ENCODE measurements at regions not wholly inside any gene's neighbourhood (a gene's known extent, or its start where the extent isn't known, plus 50 kb on each side); places are given as distances from the start of the nearest gene placed in this dataset.

GRCh38 chr3:13223574-13224237, 150.5 kb upstream of the IQSEC1 start:
- DNase-seq = no peak

- no peak for DNase-seq
Observed at GRCh38 chr3:13222891-13223573, 149.8 kb upstream of the IQSEC1 start.

DNA sequence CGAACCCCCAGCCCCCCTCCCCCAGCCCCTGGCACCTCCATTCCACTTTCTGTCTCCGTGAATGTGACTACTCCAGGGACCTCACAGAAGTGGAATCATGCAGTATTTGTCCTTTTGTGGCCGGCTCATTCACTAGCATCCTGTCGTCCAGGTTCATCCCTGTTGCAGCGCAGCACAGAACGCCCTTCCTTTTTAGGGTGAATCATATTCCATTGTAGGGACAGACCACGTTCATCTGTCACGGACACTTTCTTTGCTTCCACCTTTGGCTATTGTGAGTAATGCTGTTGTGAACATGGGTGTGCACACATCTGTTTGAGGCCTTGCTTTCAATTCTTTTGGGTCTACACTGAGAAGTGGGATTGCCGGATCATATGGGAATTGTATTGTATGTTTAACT, 148.9 kb upstream of the IQSEC1 start:
- DNase-seq = no peak

DNA sequence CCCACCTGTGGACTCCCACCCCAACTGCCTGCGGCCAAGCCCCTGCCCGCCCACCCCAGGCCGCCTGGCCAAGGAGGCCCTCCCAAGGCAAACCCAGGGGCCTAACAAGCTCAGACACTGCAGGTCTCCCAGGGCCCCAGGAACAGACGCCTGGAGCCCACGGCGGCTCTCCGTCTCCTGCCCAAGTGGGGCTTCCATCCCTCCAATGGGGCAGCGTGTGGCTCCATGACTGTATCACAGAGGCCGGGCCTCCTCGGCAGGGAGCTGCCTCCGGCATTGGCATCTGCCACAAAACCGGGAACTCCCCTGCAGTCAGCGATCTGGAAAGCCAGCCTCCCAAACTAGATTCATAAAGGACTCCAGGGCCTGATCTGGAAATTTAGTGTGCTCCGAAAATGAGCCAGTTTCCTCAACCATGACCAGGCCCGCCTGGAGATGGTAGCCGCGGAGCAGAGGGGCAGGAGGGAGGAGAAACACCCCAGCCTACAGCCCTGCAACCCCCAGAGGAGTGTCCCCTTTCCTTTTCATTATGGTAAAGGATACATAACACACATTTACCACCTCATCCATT, 148.3 kb upstream of the IQSEC1 start:
- no peak for DNase-seq

- no peak for DNase-seq
Observed at GRCh38 chr3:13220991-13221390, 147.8 kb upstream of the IQSEC1 start.

DNA sequence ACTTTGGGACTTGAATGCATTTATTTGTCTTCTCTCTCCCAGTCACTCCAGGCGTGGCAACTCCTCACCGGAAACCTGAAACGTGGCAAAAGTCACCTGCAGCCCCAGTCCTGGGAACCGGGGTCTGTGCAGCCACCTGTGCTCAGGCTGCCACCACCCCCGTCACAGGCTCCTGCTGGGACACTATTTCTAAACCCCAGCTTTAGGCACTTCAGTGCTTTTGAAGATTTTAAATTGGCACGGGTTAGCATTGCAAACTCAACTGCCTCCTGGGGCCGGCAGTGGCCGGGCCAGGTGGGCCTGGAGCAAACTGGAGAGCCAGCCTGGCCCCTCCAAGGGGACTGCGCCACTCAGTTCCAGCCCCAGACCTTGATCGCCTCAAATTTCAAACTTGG, 146.7 kb upstream of the IQSEC1 start:
- DNase-seq = no peak

DNA sequence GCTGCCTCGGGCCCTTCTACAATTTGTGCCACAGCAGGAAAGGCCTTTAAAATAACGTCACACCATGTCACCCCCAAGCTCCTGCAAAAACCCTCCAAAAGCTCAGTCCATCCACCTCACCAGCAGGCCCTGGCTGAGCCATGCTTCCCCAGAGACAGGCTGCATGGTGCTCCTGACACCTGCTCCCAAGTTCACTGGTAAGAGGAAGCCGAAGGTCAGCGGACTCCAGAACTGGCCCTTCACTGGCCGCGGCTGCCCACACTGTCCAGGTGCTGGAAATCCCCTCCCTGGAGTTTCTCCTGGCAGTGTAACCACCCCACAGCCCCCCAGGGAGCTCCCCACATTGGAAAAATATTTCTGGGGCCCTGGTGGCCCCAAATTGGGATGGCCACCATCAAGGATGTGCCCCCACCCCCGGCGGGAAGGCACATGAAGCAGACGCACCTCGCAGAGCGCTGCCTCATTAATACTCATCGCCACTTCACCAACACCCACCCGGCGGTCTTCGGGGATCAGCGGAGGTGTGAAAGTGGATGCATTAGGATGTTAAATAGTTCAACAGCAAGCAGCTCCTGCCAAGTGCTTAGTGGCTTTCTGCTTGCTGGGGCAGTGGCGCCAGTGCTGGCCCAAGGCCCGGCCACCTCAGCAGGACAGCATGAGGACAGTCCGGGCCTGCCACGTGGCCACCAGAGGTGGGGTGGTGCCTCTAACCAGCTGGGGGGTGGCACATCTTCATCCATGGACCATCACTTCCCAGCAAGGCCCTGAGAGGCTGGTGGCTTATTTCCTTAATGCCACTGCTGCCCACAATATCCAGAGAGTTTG, 146.1 kb upstream of the IQSEC1 start:
- DNase-seq = no peak

DNA sequence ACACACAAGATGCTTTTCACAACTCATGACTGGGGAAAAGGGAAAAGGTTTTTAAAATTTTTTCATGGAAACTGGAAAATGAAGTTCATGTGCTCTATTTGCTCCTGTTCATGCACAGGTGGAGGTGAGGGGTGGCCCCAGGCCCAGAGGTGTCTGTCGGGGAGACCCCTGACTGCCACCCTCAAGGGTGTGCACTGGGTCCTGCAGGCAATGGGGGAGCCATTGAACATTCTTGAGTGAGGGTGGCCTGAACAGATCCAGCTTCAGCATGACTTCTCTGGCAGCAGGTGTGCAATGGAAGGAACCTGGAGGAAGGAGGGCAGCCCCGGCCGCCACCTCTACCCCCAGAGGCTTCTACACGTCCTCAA, 145.3 kb upstream of the IQSEC1 start:
- no peak for DNase-seq

- DNase-seq = no peak
Observed at GRCh38 chr3:13217736-13218540, 144.7 kb upstream of the IQSEC1 start.

DNA sequence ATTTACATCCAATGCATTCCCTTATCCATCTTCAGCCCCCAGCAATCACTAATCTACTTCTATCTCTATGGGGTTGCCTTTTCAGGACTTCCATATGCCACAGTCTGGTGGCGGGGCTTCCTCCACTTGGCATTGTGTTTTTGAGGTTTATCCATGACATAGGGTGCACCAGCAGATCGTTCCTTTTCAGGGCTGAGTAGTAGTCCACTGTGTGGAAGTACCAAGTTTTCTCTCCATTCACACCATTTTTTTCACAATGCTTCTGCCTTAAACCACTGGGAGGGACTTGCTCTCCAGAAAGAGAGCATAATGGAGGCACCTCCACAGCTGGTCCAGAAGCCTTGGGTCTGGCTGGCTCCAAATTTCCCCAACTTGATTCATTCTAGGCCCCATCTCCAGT, 144.0 kb upstream of the IQSEC1 start:
- no peak for DNase-seq

DNA sequence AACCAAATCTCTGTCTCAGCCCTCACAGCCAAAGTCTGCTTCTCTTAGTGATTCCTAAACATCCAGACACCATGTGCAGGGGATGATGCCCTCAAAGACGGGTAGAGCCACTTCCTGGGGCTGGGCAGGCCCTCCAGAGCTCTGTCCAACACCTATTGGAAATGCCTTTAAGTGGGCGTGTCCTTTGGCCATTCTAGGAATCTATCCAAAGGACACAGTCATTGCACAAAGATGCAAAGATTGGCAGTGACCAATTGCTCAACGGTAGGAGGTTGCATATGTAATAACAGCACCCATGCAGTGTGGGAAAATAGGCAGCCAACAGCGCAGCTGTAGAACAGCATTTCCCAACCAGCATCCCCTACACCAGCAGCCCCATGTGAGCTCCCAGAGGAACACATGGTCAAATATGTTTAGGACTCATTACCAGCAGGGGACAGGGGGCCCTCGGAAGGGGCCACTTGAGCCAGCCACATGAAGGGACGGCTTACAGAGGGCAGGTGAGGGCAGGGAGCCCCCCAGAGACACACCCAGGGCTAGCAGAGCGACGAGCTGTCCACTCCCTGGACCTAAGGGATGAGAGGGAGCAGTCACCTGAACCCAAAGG, 142.8 kb upstream of the IQSEC1 start:
- DNase-seq = no peak

DNA sequence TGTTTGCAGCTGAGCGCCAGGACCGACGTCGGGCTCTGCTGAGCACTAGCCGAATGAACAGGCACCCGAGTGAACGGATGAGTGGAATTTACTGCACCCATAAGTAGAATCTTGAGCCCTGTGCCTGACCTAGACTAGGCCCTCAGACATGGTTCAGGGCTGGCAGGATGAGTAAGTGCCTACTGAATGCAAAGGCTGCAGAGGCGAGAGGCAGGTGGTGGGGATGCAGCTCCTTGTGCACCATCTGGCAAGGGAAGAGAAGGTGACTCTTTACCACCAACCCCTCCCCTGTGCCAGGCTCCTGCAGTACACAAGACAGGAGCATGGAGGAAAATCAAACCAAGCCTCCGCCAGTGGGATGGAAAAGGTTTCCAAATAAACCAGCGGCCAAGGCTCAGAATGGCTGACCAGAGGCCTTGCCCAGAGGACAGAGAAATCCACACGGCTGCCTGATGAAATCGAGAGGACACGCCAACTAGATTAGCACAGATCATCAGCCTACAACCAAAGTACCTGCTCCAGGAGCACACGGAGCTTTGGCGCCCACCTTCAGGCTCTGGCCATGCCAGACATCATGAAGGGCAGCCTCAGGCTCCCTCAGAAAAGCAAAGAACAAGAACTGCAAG, 141.7 kb upstream of the IQSEC1 start:
- no peak for DNase-seq

DNA sequence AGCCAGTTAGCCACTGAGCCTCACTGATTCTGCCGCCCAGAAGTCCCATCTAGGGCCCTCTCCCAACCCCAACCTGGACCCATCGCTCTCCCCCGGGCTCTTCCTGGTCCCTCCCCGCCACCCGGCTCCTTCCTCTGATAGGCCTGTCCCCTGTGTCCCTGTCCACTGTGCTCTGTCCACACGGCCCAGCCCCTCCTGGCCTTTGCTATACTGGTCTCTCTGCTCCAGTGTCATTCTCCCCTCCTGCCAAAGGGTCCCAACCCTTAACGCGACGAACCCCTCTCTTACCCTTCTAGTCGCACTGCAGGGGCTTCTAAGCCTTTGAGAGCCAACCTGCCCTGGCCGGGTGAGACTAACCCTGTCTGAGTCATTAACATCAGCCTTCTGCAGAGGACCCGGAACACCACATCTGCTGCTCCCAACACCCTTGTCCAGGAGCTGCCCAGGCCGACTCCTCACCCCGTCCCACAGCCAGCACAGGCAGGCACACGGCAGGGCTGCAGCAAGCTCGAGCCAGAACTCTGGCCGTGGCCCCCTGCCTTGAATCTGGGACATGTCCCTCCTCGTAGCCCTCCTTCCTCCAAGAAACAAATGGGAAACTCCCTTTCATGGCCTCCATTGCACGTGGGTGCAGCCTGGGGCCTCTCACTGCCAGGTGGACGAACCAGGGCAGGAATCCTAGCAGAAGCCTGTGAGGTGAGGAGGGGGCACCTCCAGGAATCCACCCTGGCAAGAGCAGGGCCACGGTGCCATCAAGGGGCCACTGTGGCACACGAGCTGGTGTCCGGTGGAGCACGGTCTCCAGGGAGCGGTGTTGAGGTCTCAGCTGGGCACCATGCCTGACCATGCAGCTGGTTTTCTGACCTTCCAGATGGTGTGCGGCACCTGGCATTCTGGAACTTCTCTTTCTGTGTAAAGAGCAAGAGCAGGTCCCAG, 140.9 kb upstream of the IQSEC1 start:
- no peak for DNase-seq

DNA sequence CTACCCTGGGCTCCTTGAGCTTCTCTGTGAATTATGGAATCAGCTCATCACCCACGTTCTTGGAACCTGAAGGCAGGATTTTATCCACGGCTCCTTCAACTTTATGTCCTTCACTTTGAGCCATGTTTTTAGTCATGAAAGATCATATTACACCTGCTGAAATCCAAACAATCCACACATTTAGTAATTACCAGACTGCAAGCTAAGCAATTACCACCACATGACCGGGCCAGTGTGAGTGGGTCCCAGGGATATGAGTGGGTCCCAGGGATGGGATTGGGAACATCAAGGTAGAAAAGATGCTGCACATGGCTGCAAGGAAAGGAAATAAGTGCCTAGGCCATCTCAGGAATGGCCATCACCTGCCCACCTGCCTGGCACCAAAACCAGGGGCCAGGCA, 140.3 kb upstream of the IQSEC1 start:
- no peak for DNase-seq

GRCh38 chr3:13211605-13212210, 138.5 kb upstream of the IQSEC1 start:
- no peak for DNase-seq

DNA sequence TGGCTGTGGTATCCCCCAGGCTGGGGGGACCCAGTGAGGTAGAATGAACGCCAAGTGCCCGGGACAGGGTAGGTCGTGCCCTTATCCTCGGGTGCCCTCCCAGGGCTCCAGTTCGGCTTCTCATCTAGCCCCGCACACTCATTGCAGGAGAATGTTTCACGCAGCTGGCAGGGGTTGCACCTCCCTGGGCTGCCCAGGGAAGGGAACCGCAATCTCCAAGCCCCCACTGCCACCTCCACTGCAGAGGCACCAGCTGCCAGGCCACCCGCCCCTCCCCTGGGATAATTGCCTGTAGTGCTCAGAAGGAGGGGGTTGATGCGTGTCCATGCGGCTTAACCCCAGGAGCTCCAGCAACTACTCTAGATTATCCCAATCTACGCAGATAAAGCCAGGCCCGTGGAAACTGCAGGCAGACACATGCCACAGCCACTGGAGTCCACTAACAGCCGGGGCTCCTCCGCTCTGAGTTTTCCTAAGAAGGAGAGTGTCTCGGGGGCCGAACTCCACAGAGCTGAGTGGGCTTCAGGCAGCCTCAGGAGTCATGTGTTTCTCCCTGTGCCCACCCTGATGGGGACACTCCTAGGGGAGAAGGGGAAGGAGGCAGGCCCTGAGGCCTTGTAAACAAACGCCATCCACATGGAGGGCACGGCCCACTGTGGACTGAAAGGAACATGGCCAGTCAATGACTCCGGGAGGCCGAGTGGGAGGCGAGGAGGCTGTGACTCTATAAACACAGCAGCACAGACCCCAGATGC, 137.2 kb upstream of the IQSEC1 start:
- no peak for DNase-seq

GRCh38 chr3:13209634-13209997, 136.4 kb upstream of the IQSEC1 start:
- no peak for DNase-seq

GRCh38 chr3:13208706-13209633, 135.7 kb upstream of the IQSEC1 start:
- no peak for DNase-seq

Data from stimulated activated CD4-positive, alpha-beta T cell treated with anti-CD3 and anti-CD28 coated beads, Interleukin-4, amount 100 ng/mL, for 1 hour (primary cell).